CD4-positive, alpha-beta T cell (primary cell): ENCODE measurements at regions not wholly inside any gene's neighbourhood (a gene's known extent, or its start where the extent isn't known, plus 50 kb on each side); places are given as distances from the start of the nearest gene placed in this dataset.

Experiments
- ATAC-seq: fragments of 200-7000 bp; cut with Tn5 transposase; one replicate; pipeline ENCODE4 v1.10.0; 2022; ENCODE audit warnings: mild to moderate bottlenecking; ENCODE audit not compliant: poor library complexity
- CTCF ChIA-PET: fragments of 350-600 bp; sonication (Branson Sonifier 250); formaldehyde crosslinking; loops from one replicate; lab custom pipeline; 2021; ENCODE audit warnings: antibody characterized with exemption, inconsistent platforms; lab: Charles Lee
- POLR2A ChIA-PET: fragments of 350-600 bp; sonication (Branson Sonifier 250); formaldehyde crosslinking; loops from one replicate; lab custom pipeline; 2021; ENCODE audit warnings: antibody characterized with exemption, inconsistent platforms; lab: Charles Lee
- DNase-seq, 14 experiments: peaks; one replicate each; pipeline ENCODE4 v3.0.0-alpha.2; 2013 to 2020; ENCODE audit warnings: mixed read lengths in 2 of 14
- H3K27ac ChIP-seq, 2 donors: one replicate each; pipeline versions ENCODE4 v1.5.1 to v1.7.0; 2013; ENCODE audit warnings: low read length in 2 of 2, low read depth in 1 of 2, mild to moderate bottlenecking in 1 of 2
- H3K27me3 ChIP-seq, 2 experiments: 1 replicate in 1 of 2; 2 replicates in 1 of 2; pipeline versions ENCODE4 v1.6.1 to v1.7.0; 2013; ENCODE audit warnings: low read length in 2 of 2, control low read depth in 1 of 2, mild to moderate bottlenecking in 1 of 2, moderate library complexity in 1 of 2; ENCODE audit not compliant: insufficient read depth in 2 of 2, control insufficient read depth in 1 of 2
- H3K36me3 ChIP-seq: one replicate; pipeline ENCODE4 v1.6.1; 2013; ENCODE audit warnings: low read length, control low read depth; ENCODE audit not compliant: insufficient read depth
- H3K4me1 ChIP-seq: one replicate; pipeline ENCODE4 v1.6.1; 2013; ENCODE audit warnings: low read length, control low read depth; ENCODE audit not compliant: insufficient read depth
- H3K4me3 ChIP-seq: one replicate; pipeline ENCODE4 v1.5.1; 2013; ENCODE audit warnings: mild to moderate bottlenecking, low read length, moderate library complexity
- H3K9me3 ChIP-seq, 2 experiments: 1 replicate in 1 of 2; 2 replicates in 1 of 2; pipeline versions ENCODE4 v1.6.1 to v1.7.0; 2013; ENCODE audit warnings: low read length in 2 of 2, mild to moderate bottlenecking in 2 of 2, control low read depth in 1 of 2, moderate library complexity in 1 of 2; ENCODE audit not compliant: control insufficient read depth in 1 of 2, insufficient read depth in 1 of 2
- H3K27ac Mint-ChIP-seq: one replicate; pipeline ENCODE4 v1.8.0; 2020; ENCODE audit warnings: mixed read lengths
- H3K27me3 Mint-ChIP-seq: one replicate; pipeline ENCODE4 v1.8.0; 2021; ENCODE audit warnings: mixed read lengths
- H3K36me3 Mint-ChIP-seq: one replicate; pipeline ENCODE4 v1.8.0; 2021; ENCODE audit warnings: low read depth, mixed read lengths
- H3K4me1 Mint-ChIP-seq: one replicate; pipeline ENCODE4 v1.8.0; 2021; ENCODE audit warnings: low read depth, mixed read lengths
- H3K4me3 Mint-ChIP-seq: one replicate; pipeline ENCODE4 v1.8.0; 2020; ENCODE audit warnings: mild to moderate bottlenecking, mixed read lengths
- H3K9me3 Mint-ChIP-seq: one replicate; pipeline ENCODE4 v1.8.0; 2020; ENCODE audit warnings: mixed read lengths
- intact Hi-C, 2 experiments: fragments of 100-400 bp; cut with DNase I in 1 of 2; cut with micrococcal nuclease in 1 of 2; formaldehyde crosslinking; loops; one replicate each; pipeline versions ENCODE4 v1.15.1 to v1.9.0; 2023 to 2025; cut with DNase I, micrococcal nuclease
- TF ChIP-seq, protein P1 (sequence below): fragments of 200-600 bp; IDR thresholded peaks from one replicate; pipeline ENCODE4 v1.8.0; 2022; ENCODE audit warnings: antibody characterized with exemption, mild to moderate bottlenecking

DNA sequence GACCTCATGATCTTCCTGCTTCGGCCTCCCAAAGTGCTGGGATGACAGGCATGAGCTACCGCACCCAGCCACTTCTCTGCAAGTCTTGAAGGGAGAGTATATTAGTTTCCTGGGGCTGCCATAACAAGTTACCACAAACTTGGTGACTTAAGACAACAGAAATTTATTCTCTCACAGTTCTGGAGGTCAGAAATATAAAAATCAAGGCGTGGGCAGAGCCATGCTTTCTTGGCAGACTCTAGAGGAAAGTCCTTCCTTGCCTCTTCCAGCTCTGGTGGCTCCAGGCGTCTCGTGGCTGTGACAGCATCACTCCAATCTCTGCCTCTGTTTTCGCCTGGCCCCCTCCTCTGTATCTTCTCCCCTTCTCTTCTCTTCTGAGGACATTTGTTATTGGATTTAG lies 110.2 kb upstream of the NAV2 start:
- peaks cover 4% of the 10 kb centered on the region for H3K9me3 Mint-ChIP-seq

DNA sequence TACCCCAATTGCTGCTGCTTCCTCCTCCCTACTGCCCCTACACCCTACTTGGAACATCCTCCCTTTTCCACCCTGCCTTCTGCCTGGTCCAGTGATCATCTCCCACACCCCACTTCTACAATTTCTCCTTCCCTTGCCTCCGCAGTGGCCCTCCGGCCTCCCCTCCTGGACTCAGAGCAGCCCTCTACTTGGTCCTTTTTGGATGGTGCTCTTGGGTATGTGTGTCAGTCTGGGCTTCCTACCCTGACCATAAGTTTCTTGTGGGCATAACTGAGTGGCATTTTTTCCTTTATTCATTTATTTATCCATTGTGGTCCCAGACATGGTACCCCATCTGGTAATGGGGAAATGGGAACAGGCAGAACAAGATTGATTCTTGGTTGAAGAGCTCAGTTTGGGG lies 111.4 kb upstream of the NAV2 start:
- TF ChIP-seq, protein P1, sequence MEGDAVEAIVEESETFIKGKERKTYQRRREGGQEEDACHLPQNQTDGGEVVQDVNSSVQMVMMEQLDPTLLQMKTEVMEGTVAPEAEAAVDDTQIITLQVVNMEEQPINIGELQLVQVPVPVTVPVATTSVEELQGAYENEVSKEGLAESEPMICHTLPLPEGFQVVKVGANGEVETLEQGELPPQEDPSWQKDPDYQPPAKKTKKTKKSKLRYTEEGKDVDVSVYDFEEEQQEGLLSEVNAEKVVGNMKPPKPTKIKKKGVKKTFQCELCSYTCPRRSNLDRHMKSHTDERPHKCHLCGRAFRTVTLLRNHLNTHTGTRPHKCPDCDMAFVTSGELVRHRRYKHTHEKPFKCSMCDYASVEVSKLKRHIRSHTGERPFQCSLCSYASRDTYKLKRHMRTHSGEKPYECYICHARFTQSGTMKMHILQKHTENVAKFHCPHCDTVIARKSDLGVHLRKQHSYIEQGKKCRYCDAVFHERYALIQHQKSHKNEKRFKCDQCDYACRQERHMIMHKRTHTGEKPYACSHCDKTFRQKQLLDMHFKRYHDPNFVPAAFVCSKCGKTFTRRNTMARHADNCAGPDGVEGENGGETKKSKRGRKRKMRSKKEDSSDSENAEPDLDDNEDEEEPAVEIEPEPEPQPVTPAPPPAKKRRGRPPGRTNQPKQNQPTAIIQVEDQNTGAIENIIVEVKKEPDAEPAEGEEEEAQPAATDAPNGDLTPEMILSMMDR, result no peak
- Mint-ChIP-seq H3K36me3 (no peaks in the 10 kb centered on the region), H3K27me3 (peaks cover 25% of the 10 kb centered on the region), H3K4me3 (no peak overlapping the region), H3K9me3 (peaks cover 4% of the 10 kb centered on the region), H3K27ac (no peak overlapping the region), H3K4me1 (no peaks in the 10 kb centered on the region)
- Histone ChIP-seq H3K36me3 (no peaks in the 10 kb centered on the region), H3K27ac (no peak overlapping the region), H3K4me3 (no peak overlapping the region), H3K27me3 (no peaks in the 10 kb centered on the region), H3K4me1 (no peaks in the 10 kb centered on the region), H3K9me3 (no peaks in the 10 kb centered on the region)
- ChIA-PET CTCF (interaction anchor here (0.6 kb wide), 1 partner anchor 30 kb away, joined by 3 read pairs; no protein-coding TSS in a partner anchor), POLR2A (no interaction called here)
- ATAC-seq (no peak), DNase-seq (no peak)
- intact Hi-C loops, result no loop called here

More for the DNA sequence above, 110.2 kb upstream of the NAV2 start:
- Mint-ChIP-seq H3K27me3 (peaks cover 25% of the 10 kb centered on the region), H3K36me3 (no peaks in the 10 kb centered on the region), H3K27ac (no peak overlapping the region), H3K4me3 (no peak overlapping the region), H3K4me1 (no peaks in the 10 kb centered on the region)
- H3K9me3 ChIP-seq, result no peaks in the 10 kb centered on the region
- H3K36me3 ChIP-seq, result no peaks in the 10 kb centered on the region
- TF ChIP-seq, protein P1, result no peak
- intact Hi-C loops, result no loop called here
- POLR2A ChIA-PET, result no interaction called here
- DNase-seq, result no peak
- no peak for ATAC-seq
- H3K27me3 ChIP-seq, result no peaks in the 10 kb centered on the region
- CTCF ChIA-PET, result no interaction called here
- no peak overlapping the region for H3K27ac ChIP-seq
- H3K4me1 ChIP-seq, result no peaks in the 10 kb centered on the region
- no peak overlapping the region for H3K4me3 ChIP-seq

GRCh38 chr11:19599681-19600080 lies 113.0 kb upstream of the NAV2 start:
- Histone ChIP-seq H3K4me1 (no peaks in the 10 kb centered on the region), H3K4me3 (no peak overlapping the region), H3K27ac (no peak overlapping the region), H3K36me3 (no peaks in the 10 kb centered on the region), H3K9me3 (no peaks in the 10 kb centered on the region), H3K27me3 (no peaks in the 10 kb centered on the region)
- ChIA-PET CTCF (no interaction called here), POLR2A (no interaction called here)
- Mint-ChIP-seq H3K9me3 (peaks cover 4% of the 10 kb centered on the region), H3K36me3 (no peaks in the 10 kb centered on the region), H3K4me3 (no peak overlapping the region), H3K27ac (no peak overlapping the region), H3K4me1 (no peaks in the 10 kb centered on the region), H3K27me3 (peaks cover 25% of the 10 kb centered on the region)
- intact Hi-C loops, result no loop called here
- ATAC-seq (no peak), DNase-seq (no peak)
- TF ChIP-seq, protein P1, result no peak
